GF-D8 (cell line): ENCODE measurements at regions not wholly inside any gene's neighbourhood (a gene's known extent, or its start where the extent isn't known, plus 50 kb on each side); places are given as distances from the start of the nearest gene placed in this dataset.
"Not testable (repeated sequence)": the region's sequence is repeated elsewhere in the genome, so short reads cannot be mapped to it uniquely, and the experiment has no call there.

ENCODE experiments used
- DNase-seq: peaks from one replicate; lab custom pipeline; 2025; lab: John Stamatoyannopoulos, UW

DNA sequence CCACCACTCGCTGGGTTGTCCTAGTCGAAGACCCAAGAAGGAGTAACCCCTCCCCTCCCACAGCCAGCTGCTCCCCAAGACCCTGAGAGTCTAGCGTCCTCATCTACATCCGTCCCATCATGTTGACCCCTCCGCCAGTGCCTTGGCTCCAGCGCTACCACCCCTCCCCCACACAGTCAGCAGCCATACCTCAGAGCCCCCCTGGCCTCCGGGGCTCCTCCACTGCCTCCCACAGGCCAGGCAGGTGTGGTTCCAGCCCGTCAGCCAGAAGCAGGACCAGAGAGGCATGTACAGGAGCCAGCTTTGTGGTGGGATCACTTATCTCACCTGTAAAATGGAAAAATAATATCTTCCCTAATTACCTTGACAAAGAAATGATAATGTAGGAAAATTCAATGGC is 51.5 kb upstream of the PHF21B start:
- DNase-seq, result no peak

- DNase-seq, result no peak
These were observed 54.8 kb upstream of the PHF21B start for GRCh38 chr22:45064313-45065278.

- no peak for DNase-seq
These were observed 55.9 kb upstream of the PHF21B start for GRCh38 chr22:45065726-45066125.

DNA sequence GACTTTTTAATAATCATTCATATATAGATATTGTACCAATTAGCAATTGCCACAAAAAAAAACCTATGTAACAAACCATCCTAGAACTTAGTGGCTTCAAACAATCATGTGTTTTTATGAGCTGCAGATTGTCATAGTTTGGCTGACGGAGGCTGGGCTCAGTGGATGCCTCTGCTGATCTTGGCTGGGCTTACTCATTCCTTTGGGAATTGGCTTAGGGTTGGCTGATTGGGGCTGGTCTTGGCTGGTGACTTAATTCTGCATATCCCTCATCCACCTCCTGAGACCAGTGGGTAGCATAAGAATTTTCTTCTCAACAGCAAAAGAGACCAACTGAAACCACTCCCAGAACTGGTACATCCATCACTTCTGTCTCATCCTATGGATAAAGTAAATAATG is 57.9 kb upstream of the PHF21B start:
- DNase-seq, result no peak

DNA sequence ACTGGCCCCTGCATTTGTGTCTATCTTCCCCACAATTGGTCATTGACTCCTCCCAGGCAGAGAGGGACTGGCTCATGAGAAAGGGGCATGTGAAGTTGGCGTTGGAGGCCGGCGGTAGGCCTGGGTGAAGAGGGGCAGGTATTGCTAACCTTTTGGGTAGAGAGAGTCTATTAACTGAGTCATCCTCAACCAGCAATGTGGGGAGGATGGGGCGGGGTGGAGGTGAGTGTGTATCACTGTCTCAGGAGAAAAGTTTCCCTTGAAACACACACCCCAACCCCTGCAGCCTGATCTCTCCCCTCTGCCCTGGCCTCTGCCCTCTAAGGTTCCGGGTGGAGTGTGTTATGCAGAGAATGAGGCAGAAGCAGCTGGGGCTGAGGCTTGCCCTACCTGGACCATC is 60.1 kb upstream of the PHF21B start:
- DNase-seq, result no peak

DNA sequence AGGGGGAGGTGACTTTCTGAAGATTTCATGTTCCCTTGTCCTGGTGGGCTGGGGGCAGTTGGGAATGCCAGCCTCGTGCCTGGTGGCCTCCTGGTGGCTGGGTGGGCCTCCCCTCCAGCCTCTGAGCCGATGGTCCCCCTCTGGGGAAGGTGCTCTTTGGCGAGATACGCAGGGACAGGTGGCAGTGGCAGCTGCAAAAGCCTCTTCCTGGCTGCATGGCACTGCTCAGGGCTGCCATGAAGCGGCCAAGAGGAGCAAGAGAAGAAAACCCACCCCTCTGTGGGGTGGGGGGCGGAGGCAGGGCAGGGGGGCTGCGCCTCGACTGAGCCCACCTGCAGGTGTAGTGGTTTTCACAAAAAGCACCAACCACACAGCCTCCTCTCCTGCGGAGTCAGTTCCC is 61.8 kb upstream of the PHF21B start:
- no peak for DNase-seq

GRCh38 chr22:45072322-45072903 is 62.6 kb upstream of the PHF21B start:
- no peak for DNase-seq

- no peak for DNase-seq
These were observed 63.3 kb upstream of the PHF21B start for GRCh38 chr22:45073064-45073463.

DNA sequence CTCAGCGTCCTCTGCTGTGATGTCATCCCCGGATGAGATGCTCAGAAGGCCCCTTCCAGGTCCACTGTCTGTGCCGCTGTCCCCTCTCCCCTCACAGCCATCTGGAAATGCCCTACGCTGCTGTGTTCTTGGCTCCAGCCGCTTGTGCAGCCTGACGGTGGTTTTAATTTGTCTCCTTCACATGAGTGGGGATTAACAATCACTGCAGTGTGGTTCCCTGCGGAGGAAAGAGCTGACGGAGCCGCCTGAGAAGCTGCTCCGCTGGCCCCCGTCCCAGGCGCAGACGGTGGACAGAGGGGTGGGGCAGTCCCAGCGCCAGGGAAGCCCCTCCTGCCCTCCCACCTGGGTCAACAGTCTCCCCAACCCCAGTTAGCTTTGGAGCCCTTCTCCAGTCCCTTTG is 67.5 kb upstream of the PHF21B start:
- no peak for DNase-seq

GRCh38 chr22:45077826-45078334 is 68.1 kb upstream of the PHF21B start:
- no peak for DNase-seq

GRCh38 chr22:45082795-45083194 is 73.0 kb upstream of the PHF21B start:
- DNase-seq, result no peak

DNA sequence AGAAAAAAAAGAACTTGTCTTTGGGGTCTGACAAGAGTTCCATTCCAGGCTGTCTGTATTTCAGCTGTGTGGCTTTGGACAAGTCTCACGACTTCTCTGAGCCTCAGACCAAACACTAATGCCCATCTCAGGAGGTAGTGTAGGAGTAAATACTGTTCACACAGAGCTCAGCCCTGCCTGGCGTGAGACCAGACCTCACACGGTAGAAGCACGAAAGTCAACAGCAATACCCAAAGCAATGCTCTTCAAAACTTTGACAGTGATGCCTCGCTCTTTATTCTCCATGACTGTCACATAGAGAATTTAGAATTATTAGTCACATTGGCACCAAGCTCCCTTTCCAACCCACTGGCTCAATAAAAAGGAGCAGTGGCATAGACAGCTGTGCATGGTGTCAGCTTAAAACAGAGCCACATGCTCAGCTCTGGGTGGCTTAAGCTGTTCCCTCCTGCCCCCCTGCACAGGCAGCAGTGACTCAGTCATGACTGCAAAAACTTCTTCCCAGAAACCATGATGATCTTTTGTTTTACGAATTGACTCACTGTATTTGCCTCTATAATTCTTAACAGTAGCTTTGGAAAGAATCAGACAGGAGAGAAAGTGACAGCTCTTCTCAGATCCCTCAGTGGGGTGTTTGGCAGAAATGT is 74.0 kb upstream of the PHF21B start:
- no peak for DNase-seq

DNA sequence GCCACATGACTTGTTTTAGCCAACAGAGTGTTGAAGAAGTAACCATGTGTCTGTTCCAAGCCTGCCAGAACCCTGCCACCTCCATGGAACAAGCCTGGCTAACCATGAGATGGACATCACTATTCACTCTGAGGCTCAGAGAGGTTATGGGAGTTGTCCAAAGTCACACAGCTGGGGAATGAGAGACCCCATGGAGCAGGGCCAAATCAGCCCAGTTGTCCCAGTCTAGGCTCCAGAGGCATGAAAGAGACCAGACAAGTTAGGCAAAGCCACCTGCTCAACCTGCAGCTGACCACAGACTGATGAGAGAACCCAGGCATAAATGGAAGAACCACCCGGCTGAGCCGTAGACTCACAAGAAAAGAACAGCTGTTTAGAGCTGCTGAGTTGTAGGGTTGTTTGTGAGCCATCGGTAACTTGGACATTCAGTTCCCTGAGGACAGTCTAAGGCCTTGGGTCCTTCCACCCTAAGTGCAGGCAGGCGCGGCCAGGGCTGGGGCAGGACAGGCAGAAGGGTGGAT is 74.7 kb upstream of the PHF21B start:
- no peak for DNase-seq

DNA sequence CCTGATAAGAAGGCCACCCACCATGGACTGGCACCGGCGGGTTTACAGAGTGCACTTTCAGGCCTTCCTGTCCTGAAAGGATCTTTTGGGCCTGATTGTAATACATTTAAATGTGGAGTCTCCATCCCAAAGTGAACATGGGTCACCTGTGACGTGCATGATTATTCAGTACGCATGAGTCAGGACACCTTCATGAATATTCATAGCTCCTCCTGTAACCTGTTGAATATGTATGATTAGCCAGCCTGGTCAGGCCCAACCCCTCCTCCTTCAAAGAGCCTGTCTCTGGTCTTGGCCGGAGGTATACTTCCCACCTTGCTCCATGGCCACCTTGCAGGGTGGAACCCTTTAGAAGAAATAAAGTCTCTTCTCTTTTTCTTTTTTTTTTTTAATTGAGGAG is 75.9 kb upstream of the NUP50 start:
- no peak for DNase-seq

GRCh38 chr22:45088576-45088975 is 75.1 kb upstream of the NUP50 start:
- DNase-seq, result no peak

DNA sequence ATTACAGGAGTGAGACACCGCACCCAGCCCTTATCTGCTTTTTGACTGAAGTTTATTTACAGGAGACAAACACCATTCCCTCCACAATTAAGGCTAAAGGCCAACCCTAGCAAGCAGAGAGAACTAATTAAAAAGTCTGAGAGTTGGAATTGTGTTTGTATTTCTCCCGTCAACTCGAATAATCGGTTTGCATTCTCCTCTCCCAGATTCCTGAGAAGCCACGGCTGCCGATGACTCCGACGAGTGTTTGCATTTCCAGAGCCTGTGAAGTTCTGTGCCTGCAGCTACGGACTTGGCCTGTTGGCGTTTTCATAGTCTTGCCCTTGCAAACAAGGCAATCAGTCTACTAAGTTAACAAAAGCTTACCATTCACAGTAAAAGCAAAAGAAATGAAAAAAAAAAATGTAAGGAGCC is 73.2 kb upstream of the NUP50 start:
- no peak for DNase-seq

DNA sequence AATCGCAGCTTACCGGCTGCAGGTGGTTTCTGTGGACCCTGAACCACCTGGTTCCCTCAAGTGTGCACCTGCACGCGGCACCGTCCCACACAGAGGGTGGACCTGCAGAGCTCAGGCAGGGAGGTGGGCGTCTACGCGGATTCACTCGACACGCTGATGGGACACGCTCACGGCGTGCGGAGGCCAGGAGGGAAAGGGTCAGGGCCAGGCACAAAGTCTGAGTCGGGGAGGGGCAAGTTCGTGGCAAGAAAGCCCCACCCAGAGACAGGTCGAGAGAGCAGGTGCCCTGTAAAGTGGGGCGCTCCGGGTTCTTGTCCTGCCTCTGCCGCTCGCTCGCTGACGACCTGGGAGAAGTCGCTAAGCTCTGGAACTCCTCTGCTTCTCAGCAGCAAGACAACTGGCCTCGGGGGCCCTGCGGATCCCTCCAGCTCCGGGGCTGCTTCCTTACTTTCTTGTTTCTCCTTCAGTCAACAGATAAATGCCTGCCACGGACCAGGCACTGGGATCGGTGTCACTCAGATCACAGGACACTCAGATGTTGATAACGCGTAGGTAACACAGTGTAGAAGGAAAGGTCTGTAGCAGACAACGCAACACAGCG is 72.4 kb upstream of the NUP50 start:
- no peak for DNase-seq

- not testable (repeated sequence) for DNase-seq
These were observed 71.8 kb upstream of the NUP50 start for GRCh38 chr22:45091875-45092274.

GRCh38 chr22:45092644-45093043 is 71.1 kb upstream of the NUP50 start:
- DNase-seq, result no peak

GRCh38 chr22:45093609-45094008 is 70.1 kb upstream of the NUP50 start:
- DNase-seq, result no peak

- DNase-seq, result no peak
These were observed 69.5 kb upstream of the NUP50 start for GRCh38 chr22:45094081-45094720.

DNA sequence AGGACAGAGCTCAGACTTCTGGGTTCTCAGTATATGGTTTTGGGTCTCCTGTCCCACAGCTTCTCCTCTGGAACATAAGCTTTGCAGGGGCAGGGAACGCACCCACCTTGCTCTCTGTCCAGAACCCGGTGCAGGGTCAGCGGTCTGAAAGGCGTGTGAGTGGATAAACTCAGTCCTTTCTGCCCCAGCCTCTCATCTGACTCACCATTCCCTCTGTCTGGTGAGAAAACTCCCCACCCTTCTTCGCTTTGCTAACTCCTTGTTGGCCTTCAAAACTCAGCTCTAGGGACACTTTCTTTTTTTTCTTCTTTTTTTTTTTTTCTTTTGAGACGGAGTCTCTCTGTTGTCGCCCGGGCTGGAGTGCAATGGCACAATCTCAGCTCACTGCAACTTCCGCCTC is 68.9 kb upstream of the NUP50 start:
- DNase-seq, result no peak
